GM18507 (cell line): ENCODE measurements at regions not wholly inside any gene's neighbourhood (a gene's known extent, or its start where the extent isn't known, plus 50 kb on each side); places are given as distances from the start of the nearest gene placed in this dataset.

Experiments used
- DNase-seq: peaks from one replicate; pipeline ENCODE4 v3.0.0; 2011; ENCODE audit warnings: low read depth; ENCODE audit not compliant: insufficient read length; ENCODE audit errors: extremely low spot score
- FAIRE-seq: peaks from 2 replicates; lab custom pipeline; 2011; peaks lifted over from hg19 to GRCh38; lab: Jason Lieb, UNC

- DNase-seq (no peak), FAIRE-seq (no peak)
Observed at GRCh38 chr3:189100866-189101265, 70.9 kb upstream of the TPRG1 start.

DNA sequence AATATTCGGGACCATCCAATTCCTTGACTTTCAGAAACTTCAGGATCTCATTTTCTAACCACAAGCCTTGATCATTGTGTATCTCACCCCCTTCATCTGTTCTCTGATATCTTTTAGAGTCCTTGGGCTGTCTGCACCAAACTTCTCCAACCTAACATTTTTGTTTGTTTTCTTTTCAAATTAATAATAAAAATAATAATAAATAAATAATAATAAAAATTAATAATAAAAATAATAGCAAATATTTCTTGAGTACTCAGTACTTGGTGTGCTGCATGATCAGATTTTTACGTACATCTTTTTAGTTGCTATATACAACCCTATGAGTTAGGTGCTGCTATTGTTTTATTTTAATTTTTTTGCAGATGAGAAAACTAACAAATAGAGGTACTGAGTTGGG lies 70.2 kb upstream of the TPRG1 start:
- FAIRE-seq (no peak), DNase-seq (no peak)

DNA sequence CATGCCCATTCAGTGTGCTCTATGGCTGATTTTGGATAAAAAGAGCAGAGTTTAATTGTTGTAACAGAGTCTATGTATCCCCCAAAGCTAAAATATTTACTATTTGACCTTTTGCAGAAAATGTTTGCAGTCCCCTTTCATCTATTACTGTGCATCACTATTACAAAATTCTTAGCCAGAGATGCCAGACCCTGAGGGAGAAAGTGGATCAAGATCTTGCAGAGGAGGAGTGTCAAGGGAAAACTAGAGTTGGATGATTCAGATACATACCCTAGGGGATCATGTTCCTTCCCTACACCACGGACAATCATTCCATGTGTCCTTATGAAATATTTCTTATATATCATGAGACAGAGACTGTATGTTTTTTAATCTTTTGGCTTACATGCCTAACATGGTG lies 68.6 kb upstream of the TPRG1 start:
- DNase-seq (no peak), FAIRE-seq (no peak)

- FAIRE-seq (no peak), DNase-seq (no peak)
Observed at GRCh38 chr3:189108067-189108466, 63.7 kb upstream of the TPRG1 start.

GRCh38 chr3:189108735-189109134 lies 63.0 kb upstream of the TPRG1 start:
- DNase-seq, result no peak
- FAIRE-seq, result no peak

DNA sequence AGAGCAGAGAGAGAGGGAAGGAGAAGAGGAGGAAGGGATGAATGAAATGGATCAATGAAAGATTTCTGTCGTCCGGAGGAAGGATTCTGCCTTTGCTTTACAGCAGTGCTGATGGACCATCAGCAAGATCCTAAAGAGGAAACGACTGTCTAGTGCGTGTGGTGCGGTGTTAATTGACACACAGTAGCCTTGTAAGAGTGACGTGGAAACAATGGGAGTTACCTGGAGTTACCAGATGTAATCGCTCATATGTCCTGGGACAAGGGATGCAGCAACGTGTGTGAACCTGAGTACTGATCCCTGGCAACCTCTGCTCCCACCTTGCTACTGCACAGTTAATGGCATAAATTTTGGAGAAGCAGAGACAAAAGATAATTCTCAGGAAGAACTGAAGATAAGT lies 62.6 kb upstream of the TPRG1 start:
- no peak for DNase-seq
- no peak for FAIRE-seq

GRCh38 chr3:189117087-189117486 lies 54.7 kb upstream of the TPRG1 start:
- no peak for DNase-seq
- FAIRE-seq, result no peak

GRCh38 chr3:189118896-189119295 lies 52.9 kb upstream of the TPRG1 start:
- FAIRE-seq (no peak), DNase-seq (no peak)

DNA sequence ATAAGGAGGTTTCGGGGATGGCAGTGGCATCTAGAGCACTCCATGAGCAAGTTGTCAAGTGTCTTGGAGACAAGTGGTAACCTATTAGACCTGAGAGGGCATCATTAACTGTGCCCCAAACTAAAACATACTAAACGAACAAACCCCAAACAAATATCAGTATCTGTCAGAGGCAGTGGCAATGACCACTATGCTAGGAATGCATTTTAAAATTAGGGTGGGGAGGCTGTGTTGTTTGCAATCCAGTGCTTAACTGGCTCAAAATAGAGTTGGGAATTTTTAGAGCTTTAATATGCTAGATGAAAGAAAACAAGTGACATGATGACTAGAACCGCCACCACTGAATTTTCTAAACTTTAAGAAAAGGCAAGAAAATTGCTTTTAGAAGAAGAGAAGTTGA lies 51.8 kb upstream of the TPRG1 start:
- no peak for FAIRE-seq

DNA sequence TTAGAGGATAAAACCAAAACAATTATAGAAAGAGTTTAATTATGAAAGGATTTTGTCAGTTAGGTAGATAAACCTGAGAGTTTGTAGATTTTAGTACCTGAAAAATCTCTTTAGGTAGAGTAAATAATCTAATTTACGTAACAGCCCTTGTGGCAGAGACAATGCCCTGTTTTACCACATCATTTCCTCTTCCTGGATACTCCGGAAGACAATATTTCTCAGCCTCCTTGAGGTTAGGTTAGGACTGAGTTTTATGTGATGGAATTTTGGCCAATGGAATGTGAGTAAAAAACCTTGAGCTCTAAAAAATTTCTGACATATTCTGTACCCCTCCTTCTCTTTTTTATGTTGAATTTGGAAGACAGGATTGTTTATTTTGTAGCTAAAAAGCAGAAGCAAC lies 50.7 kb upstream of the TPRG1 start:
- DNase-seq, result no peak
- FAIRE-seq, result no peak

More for the DNA sequence above, 51.8 kb upstream of the TPRG1 start:
- no peak for DNase-seq
